Epithelial cell of esophagus (primary cell): ENCODE measurements at regions not wholly inside any gene's neighbourhood (a gene's known extent, or its start where the extent isn't known, plus 50 kb on each side); places are given as distances from the start of the nearest gene placed in this dataset.
"Not testable (repeated sequence)": the region's sequence is repeated elsewhere in the genome, so short reads cannot be mapped to it uniquely, and the experiment has no call there.

Source experiments
- DNase-seq: peaks from one replicate; pipeline ENCODE4 v3.0.0; 2010; ENCODE audit warnings: low read depth
- H3K4me3 ChIP-seq: 2 replicates; pipeline ENCODE4 v1.5.1; 2011; ENCODE audit warnings: mild to moderate bottlenecking, low read length, control low read depth
- TF ChIP-seq, protein P1 (sequence below): IDR thresholded peaks from 2 replicates; pipeline ENCODE4 v1.5.1; 2011; ENCODE audit warnings: low read depth, mild to moderate bottlenecking, low read length, control low read depth, inconsistent platforms; ENCODE audit not compliant: insufficient read depth; ENCODE audit errors: missing control alignments

- no peak for DNase-seq
- TF ChIP-seq, protein P1, sequence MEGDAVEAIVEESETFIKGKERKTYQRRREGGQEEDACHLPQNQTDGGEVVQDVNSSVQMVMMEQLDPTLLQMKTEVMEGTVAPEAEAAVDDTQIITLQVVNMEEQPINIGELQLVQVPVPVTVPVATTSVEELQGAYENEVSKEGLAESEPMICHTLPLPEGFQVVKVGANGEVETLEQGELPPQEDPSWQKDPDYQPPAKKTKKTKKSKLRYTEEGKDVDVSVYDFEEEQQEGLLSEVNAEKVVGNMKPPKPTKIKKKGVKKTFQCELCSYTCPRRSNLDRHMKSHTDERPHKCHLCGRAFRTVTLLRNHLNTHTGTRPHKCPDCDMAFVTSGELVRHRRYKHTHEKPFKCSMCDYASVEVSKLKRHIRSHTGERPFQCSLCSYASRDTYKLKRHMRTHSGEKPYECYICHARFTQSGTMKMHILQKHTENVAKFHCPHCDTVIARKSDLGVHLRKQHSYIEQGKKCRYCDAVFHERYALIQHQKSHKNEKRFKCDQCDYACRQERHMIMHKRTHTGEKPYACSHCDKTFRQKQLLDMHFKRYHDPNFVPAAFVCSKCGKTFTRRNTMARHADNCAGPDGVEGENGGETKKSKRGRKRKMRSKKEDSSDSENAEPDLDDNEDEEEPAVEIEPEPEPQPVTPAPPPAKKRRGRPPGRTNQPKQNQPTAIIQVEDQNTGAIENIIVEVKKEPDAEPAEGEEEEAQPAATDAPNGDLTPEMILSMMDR, result no peak
- no peak overlapping the region for H3K4me3 ChIP-seq
Measured at GRCh38 chr4:71081192-71081591, 87.7 kb downstream of the DCK start.

DNA sequence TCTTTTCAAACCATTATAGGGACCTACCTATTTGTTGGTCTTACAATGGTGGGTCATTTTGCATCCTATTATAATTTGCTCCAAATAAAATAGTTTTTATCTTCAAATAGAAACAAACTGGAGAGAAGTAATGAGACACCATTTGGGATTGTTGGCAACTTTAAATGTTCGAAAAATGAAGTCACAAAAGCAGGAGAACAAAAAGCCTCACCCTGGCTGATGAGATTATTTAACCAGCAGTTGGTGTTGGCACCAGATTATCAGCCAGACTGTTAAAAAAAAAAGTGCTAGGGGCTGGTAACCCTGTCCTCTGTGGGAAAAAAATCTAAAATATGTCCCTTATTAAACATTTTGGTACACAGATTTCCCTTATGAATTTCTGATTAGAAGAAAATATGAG is 100.3 kb downstream of the DCK start:
- H3K4me3 ChIP-seq, result no peak overlapping the region
- TF ChIP-seq, protein P1, result no peak
- no peak for DNase-seq

DNA sequence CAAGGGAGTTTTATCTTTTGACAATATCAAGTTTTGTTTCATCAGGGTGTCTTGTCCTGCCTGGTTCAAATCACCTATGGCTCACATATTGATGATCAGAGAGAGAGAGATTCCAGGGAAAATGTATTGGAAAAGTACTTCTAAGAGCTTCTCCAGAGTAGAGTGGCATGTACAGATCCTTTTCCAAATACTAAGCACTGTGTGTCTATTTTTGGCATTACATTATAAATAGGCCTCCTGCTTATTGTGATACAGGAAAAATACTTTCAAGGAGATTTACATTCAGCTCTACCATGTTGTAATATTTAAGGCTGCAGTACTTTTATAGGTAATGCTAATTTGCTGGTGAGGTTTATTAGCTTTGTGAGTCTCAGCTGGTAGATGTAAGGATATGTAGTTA is 100.8 kb downstream of the DCK start:
- TF ChIP-seq, protein P1, result no peak
- H3K4me3 ChIP-seq, result no peak overlapping the region
- DNase-seq, result no peak

DNA sequence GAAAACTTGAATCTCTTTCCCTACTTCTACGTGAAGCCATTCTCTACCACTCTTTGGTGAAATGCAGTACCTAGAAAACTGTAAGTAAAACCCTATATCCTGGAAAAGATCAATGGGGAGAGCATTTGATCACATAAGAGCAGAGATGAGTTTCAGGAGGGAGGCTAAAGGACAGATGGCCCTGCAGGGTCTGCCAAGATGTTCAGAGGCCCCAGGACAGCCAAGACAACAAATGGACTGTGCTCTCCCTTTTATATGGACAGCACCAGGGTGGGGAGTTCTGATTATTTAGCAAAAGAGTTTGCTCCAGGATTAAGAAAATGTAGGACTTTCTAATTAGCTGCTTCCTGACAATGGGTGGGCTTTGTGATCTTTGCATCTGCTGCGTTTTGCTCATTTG is 101.7 kb downstream of the DCK start:
- no peak for DNase-seq
- TF ChIP-seq, protein P1, result no peak
- no peak overlapping the region for H3K4me3 ChIP-seq

- DNase-seq, result no peak
- TF ChIP-seq, protein P1, result no peak
- H3K4me3 ChIP-seq, result no peak overlapping the region
Measured at GRCh38 chr4:71095545-71095944, 102.1 kb downstream of the DCK start.

GRCh38 chr4:71107726-71108125 is 114.3 kb downstream of the DCK start:
- TF ChIP-seq, protein P1, result no peak
- H3K4me3 ChIP-seq, result no peak overlapping the region
- no peak for DNase-seq

- DNase-seq, result no peak
- TF ChIP-seq, protein P1, result no peak
Measured at GRCh38 chr4:71110499-71110898, 117.0 kb downstream of the DCK start.

GRCh38 chr4:71111133-71111532 is 117.7 kb downstream of the DCK start:
- H3K4me3 ChIP-seq, DNase-seq: not testable (repeated sequence)

More at GRCh38 chr4:71110499-71110898, 117.0 kb downstream of the DCK start:
- H3K4me3 ChIP-seq, result no peak overlapping the region
